Right atrium auricular region (tissue), 2 donors: ENCODE measurements at regions not wholly inside any gene's neighbourhood (a gene's known extent, or its start where the extent isn't known, plus 50 kb on each side); places are given as distances from the start of the nearest gene placed in this dataset.

Experiments used
- DNase-seq: peaks from one replicate; pipeline ENCODE4 v3.0.0-alpha.2; 2019; ENCODE audit warnings: low spot score
- H3K27ac ChIP-seq, 2 donors: fragments of 200-600 bp; sonication (generic); 1 replicate in 1 of 2; 2 replicates in 1 of 2; pipeline ENCODE4 v1.5.1; 2016 to 2019
- H3K27me3 ChIP-seq, 2 donors: fragments of 200-600 bp; sonication (generic); one replicate each; pipeline versions ENCODE4 v1.5.1 to v1.6.0; 2017 to 2019
- H3K36me3 ChIP-seq: fragments of 200-600 bp; sonication (generic); one replicate; pipeline ENCODE4 v1.5.1; 2016
- H3K4me1 ChIP-seq, 2 donors: fragments of 200-600 bp; sonication (generic); one replicate each; pipeline versions ENCODE4 v1.5.1 to v1.6.0; 2017 to 2019
- H3K4me3 ChIP-seq, 2 donors: fragments of 200-600 bp; sonication (generic); 1 replicate in 1 of 2; 2 replicates in 1 of 2; pipeline ENCODE4 v1.5.1; 2017 to 2019; ENCODE audit warnings: mild to moderate bottlenecking in 1 of 2, moderate library complexity in 1 of 2
- H3K9me3 ChIP-seq, 2 donors: fragments of 200-600 bp; sonication (generic); one replicate each; pipeline ENCODE4 v1.5.1; 2019
- TF ChIP-seq, protein P1 (sequence below), 2 donors: fragments of 200-600 bp; sonication (generic); IDR thresholded peaks; one replicate each; pipeline ENCODE4 v1.5.1; 2019; ENCODE audit warnings: antibody characterized with exemption in 2 of 2

DNA sequence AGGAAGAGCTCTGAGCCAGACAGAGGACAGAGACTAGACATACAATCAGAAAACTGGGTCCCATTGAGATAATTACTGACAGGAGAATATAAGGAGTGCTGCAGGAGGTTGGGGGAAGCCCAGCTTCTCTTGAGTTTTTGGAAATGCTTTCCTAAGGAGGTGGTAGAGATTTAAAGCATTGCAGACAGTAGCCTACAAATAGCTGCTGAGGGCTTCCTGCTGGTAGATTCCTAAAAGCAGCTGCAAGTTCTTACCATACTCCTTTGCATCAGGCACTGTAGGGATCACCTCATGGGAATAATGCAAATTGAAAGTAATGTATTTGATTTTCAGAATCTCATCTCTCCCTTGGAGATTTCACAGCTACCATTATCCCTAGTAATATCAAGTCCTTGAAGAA, 902.6 kb upstream of the GCFC2 start:
- no peaks in the 10 kb centered on the region for H3K27me3 ChIP-seq
- TF ChIP-seq, protein P1, sequence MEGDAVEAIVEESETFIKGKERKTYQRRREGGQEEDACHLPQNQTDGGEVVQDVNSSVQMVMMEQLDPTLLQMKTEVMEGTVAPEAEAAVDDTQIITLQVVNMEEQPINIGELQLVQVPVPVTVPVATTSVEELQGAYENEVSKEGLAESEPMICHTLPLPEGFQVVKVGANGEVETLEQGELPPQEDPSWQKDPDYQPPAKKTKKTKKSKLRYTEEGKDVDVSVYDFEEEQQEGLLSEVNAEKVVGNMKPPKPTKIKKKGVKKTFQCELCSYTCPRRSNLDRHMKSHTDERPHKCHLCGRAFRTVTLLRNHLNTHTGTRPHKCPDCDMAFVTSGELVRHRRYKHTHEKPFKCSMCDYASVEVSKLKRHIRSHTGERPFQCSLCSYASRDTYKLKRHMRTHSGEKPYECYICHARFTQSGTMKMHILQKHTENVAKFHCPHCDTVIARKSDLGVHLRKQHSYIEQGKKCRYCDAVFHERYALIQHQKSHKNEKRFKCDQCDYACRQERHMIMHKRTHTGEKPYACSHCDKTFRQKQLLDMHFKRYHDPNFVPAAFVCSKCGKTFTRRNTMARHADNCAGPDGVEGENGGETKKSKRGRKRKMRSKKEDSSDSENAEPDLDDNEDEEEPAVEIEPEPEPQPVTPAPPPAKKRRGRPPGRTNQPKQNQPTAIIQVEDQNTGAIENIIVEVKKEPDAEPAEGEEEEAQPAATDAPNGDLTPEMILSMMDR (IDR thresholded peaks at IDR 0.05), result no peak
- H3K4me1 ChIP-seq, result no peaks in the 10 kb centered on the region
- no peak overlapping the region for H3K4me3 ChIP-seq
- DNase-seq, result no peak
- no peak overlapping the region for H3K27ac ChIP-seq
- H3K9me3 ChIP-seq, result no peaks in the 10 kb centered on the region
- no peaks in the 10 kb centered on the region for H3K36me3 ChIP-seq

DNA sequence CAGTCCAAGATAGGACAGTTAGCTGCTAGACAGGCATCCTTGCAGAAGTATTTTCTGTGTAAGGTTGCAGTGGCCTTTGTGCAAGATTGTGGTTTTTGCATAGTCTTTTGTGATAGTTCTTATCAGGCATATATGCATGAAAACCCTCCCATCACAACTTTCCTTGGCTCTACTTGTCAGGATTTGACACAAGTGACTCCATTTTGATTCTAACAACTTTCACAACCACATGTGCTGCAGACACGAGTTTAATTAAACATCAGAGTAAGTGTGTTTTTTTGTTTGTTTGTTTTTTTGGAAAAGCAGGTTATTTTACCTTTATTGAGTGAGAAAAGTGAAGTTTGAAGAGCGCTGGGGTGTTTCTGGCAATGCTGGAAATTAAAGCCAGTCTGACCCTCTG, 902.0 kb upstream of the GCFC2 start:
- Histone ChIP-seq H3K4me3 (no peak overlapping the region), H3K36me3 (no peaks in the 10 kb centered on the region), H3K27ac (no peak overlapping the region), H3K9me3 (no peaks in the 10 kb centered on the region), H3K27me3 (no peaks in the 10 kb centered on the region), H3K4me1 (no peaks in the 10 kb centered on the region)
- TF ChIP-seq, protein P1 (IDR thresholded peaks at IDR 0.05), result no peak
- DNase-seq, result no peak

DNA sequence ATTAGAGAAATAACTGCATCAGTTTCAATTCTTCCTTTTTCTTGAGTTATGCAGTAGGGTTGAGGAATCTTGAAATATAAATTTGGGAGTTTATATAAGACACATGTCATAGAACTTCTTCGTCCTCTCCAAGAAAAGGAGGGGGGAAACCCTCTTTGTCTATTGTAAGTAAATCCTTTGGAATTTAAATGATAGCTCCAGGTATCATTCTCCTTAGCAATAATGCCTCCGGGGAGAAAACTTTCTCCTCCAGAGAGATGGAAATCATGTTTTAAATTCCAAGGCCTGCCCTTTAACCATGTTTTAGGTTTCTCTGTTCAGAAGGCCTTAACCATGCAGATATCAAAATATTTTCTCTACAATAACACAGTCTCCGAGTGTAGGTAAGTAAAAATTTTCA, 899.7 kb upstream of the GCFC2 start:
- Histone ChIP-seq H3K27me3 (no peaks in the 10 kb centered on the region), H3K4me1 (no peaks in the 10 kb centered on the region), H3K27ac (no peak overlapping the region), H3K4me3 (no peak overlapping the region), H3K36me3 (no peaks in the 10 kb centered on the region), H3K9me3 (no peaks in the 10 kb centered on the region)
- no peak for DNase-seq
- TF ChIP-seq, protein P1 (IDR thresholded peaks at IDR 0.05), result no peak

DNA sequence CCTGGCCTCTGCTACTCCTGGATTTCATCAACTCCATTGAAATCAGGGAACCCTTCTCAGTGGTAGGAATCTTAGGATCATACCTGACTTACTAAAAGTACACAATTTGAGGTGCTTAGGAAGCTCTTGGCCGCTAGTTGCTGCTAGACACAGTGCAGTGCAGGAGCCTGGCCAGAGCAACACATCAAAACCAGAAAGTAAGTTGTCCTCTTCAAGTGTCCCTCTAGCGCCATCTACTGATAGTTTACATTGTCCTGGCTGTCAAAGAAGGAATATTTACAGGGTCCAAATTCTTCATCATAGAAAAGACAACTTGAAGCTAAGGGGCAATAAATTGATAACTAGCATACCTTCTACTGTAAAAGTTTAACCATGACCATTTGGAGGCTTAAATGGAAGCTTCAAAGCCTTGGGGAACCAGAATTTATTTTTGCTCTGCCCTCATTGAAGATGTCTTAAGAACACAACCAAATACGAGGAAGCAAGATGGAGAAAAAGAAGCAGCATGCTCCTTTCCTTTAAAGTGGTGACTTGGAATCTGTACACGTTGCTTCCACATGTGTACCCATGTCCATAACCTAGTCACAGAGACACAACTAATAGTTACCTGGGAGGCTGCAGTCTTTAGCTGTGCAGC, 889.1 kb upstream of the GCFC2 start:
- H3K36me3 ChIP-seq, result no peaks in the 10 kb centered on the region
- no peak for DNase-seq
- TF ChIP-seq, protein P1 (IDR thresholded peaks at IDR 0.05), result peak; percentile 25 to 72
- H3K4me3 ChIP-seq, result no peak overlapping the region
- no peaks in the 10 kb centered on the region for H3K4me1 ChIP-seq
- no peaks in the 10 kb centered on the region for H3K27me3 ChIP-seq
- H3K27ac ChIP-seq, result no peak overlapping the region
- H3K9me3 ChIP-seq, result no peaks in the 10 kb centered on the region

DNA sequence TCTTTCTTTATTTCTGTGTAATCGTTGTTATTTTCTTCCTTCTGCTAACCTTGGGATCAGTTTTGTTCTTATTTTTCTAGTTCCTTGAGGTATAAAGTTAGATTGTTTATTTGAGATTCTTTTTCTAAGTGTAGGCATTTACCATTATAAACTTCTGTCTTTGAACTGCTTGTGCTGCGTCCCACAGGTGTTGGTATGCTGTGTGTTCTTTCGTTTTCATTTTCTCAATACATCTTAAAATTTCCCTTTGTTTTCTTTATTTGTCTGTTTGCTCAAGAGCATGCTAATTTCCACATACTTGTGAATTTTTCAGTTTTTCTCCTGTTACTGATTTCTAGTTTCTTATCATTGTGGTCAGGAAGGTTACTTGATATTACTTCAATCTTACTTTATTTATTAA, 873.8 kb upstream of the GCFC2 start:
- no peaks in the 10 kb centered on the region for H3K27me3 ChIP-seq
- no peaks in the 10 kb centered on the region for H3K9me3 ChIP-seq
- H3K27ac ChIP-seq, result no peak overlapping the region
- H3K4me1 ChIP-seq, result no peaks in the 10 kb centered on the region
- no peaks in the 10 kb centered on the region for H3K36me3 ChIP-seq
- H3K4me3 ChIP-seq, result no peak overlapping the region
- no peak for DNase-seq
- TF ChIP-seq, protein P1 (IDR thresholded peaks at IDR 0.05), result no peak

DNA sequence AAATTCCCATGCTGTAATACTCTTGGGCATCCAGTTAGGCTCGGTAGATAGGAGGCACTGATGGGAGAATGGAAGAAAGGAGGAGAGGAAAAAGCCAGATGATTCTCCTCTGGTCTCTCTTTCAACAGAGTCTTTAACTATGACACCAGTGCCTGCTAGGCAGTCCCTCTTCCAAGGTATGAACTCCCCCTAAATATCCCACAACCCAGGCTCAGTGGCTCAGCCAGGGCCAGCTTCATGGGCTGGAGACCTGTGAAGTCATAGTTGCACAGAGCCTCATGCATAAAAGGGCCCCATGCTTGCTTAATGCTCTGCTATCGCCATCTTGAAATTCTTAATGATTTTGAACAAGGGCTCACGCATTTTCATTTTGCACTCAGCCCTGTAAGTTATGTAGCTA, 869.2 kb upstream of the GCFC2 start:
- no peak overlapping the region for H3K4me3 ChIP-seq
- H3K4me1 ChIP-seq, result no peaks in the 10 kb centered on the region
- DNase-seq, result no peak
- no peaks in the 10 kb centered on the region for H3K27me3 ChIP-seq
- no peaks in the 10 kb centered on the region for H3K9me3 ChIP-seq
- H3K27ac ChIP-seq, result no peak overlapping the region
- TF ChIP-seq, protein P1 (IDR thresholded peaks at IDR 0.05), result no peak
- H3K36me3 ChIP-seq, result no peaks in the 10 kb centered on the region
